ENCODE measurements at regions not wholly inside any gene's neighbourhood (a gene's known extent, or its start where the extent isn't known, plus 50 kb on each side); places are given as distances from the start of the nearest gene placed in this dataset.

GRCh38 chr9:3099646-3100045, 255.8 kb upstream of the PUM3 start:
- intact Hi-C loops (cut with DNase I) = no loop called here
- Histone ChIP-seq H3K27ac (no peak overlapping the region), H3K4me3 (no peak overlapping the region), H3K36me3 (no peaks in the 10 kb centered on the region), H3K9me3 (no peaks in the 10 kb centered on the region), H3K27me3 (no peaks in the 10 kb centered on the region), H3K4me1 (no peaks in the 10 kb centered on the region)
- ATAC-seq = no peak
- no peak for TF ChIP-seq POLR2A (IDR thresholded peaks at IDR 0.05)
- TF ChIP-seq CTCF (IDR thresholded peaks at IDR 0.05) = no peak
- no peak for DNase-seq

- intact Hi-C loops (cut with DNase I) = no loop called here
- Histone ChIP-seq H3K36me3 (no peaks in the 10 kb centered on the region), H3K9me3 (no peaks in the 10 kb centered on the region), H3K27ac (no peak overlapping the region), H3K4me3 (no peak overlapping the region), H3K4me1 (no peaks in the 10 kb centered on the region), H3K27me3 (no peaks in the 10 kb centered on the region)
- DNase-seq (no peak), ATAC-seq (no peak)
- WGBS, 4 donors = 78 to 85% (median 82%) methylated on average over 8 of the region's 8 CpGs
- TF ChIP-seq CTCF (IDR thresholded peaks at IDR 0.05) (no peak), POLR2A (IDR thresholded peaks at IDR 0.05) (no peak)
Observed at GRCh38 chr9:3088219-3088618, 244.3 kb upstream of the PUM3 start.

- ATAC-seq = no peak
- Histone ChIP-seq H3K4me1 (no peaks in the 10 kb centered on the region), H3K27ac (no peak overlapping the region), H3K9me3 (no peaks in the 10 kb centered on the region), H3K27me3 (no peaks in the 10 kb centered on the region), H3K4me3 (no peak overlapping the region), H3K36me3 (no peaks in the 10 kb centered on the region)
- TF ChIP-seq CTCF (IDR thresholded peaks at IDR 0.05) = no peak
- intact Hi-C loops (cut with DNase I) = no loop called here
- WGBS, 4 donors = 67 to 76% (median 72%) methylated on average over 4 of the region's 4 CpGs
- no peak for DNase-seq
Observed at GRCh38 chr9:3087697-3088096, 243.8 kb upstream of the PUM3 start.

- no peak overlapping the region for H3K4me3 ChIP-seq
- ATAC-seq = no peak
- intact Hi-C loops (cut with DNase I) = no loop called here
- WGBS, 4 donors = 73 to 78% (median 75%) methylated on average over 3 of the region's 3 CpGs
- H3K9me3 ChIP-seq = peaks cover 0 to 3% (median 0%) of the 10 kb centered on the region in 12 donors
- DNase-seq = no peak
- H3K4me1 ChIP-seq = no peaks in the 10 kb centered on the region
- TF ChIP-seq CTCF (IDR thresholded peaks at IDR 0.05) (no peak), POLR2A (IDR thresholded peaks at IDR 0.05) (no peak)
- H3K36me3 ChIP-seq = no peaks in the 10 kb centered on the region
- no peak overlapping the region for H3K27ac ChIP-seq
- no peaks in the 10 kb centered on the region for H3K27me3 ChIP-seq
Observed at GRCh38 chr9:3080951-3081350, 237.1 kb upstream of the PUM3 start.

All from heart left ventricle (tissue), 16 donors.